GM13977 (cell line): ENCODE measurements at regions not wholly inside any gene's neighbourhood (a gene's known extent, or its start where the extent isn't known, plus 50 kb on each side); places are given as distances from the start of the nearest gene placed in this dataset.

ENCODE experiments used
- DNase-seq: peaks from one replicate; pipeline ENCODE4 v3.0.0; 2012; ENCODE audit warnings: low spot score
- CTCF ChIP-seq: IDR thresholded peaks from 2 replicates; pipeline ENCODE4 v1.5.1; 2012; ENCODE audit warnings: mild to moderate bottlenecking, control low read depth; ENCODE audit not compliant: insufficient read depth; ENCODE audit errors: extremely low read depth, missing control alignments
- in situ Hi-C: fragments of 300-500 bp; cut with MboI; formaldehyde crosslinking; loops from one replicate; pipeline ENCODE4 v1.12.0; 2022; ENCODE audit warnings: low sequenced_read_pairs, low pct_unique_long_range_greater_than_20kb, mixed read lengths, inconsistent platforms; ENCODE audit not compliant: unreplicated experiment

DNA sequence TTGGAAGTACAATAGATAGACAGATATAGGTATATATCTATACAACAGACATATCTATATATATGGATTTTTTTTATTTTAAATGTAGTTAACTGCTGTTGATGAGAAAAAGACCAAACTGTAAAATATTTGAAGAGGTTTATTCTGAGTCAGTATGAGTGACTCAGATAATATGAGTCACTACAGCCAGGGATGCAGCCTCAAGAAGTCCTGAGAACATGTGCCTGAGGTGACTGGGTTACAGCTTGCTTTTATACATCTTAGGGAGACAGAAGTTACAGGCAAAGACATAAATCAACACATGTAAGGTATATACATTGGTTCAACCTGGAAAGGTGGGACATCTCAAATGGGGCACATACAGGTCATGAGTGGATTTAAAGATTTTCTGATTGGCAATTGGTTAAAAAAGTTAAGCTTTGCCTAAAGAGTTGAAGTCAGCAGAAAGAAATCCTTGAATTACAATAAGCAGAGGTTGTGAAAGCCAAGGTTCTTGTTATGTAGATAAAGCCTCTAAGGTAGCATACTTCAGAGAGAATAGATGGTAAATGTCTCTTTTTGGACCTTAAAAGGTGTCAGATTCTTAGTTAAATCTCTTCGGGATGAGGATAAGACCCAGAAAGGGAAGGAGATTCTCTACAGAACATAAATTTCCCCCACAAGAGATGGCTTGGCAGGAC is 149.9 kb downstream of the RBM43 start:
- in situ Hi-C loops = no loop called here
- TF ChIP-seq CTCF = no peak
- DNase-seq = no peak

GRCh38 chr2:151106805-151107506 is 154.7 kb downstream of the RBM43 start:
- DNase-seq = no peak
- no peak for TF ChIP-seq CTCF
- in situ Hi-C loops = no loop called here

GRCh38 chr2:151103551-151103950 is 158.1 kb downstream of the RBM43 start:
- no peak for DNase-seq
- TF ChIP-seq CTCF = no peak
- in situ Hi-C loops = no loop called here

DNA sequence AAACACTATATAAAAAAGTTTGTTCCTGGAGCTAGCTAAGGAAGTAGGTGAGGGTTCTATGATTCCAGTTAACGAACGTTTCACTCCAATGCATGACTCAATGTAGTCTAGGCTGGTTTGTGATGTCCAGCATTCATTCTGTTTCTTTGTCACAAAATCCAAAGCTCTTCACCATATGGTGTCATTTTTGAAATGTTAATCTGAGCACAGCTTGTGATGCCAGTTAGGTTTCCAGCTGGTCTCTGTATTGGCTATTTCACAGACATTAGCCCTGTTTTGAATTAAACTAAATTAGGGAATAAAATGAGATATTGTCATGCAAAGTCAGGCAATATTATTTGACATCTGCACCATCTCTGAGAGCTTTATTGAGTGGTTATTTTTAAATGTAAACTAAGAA is 159.4 kb downstream of the RBM43 start:
- no peak for DNase-seq
- TF ChIP-seq CTCF = no peak
- in situ Hi-C loops = no loop called here

DNA sequence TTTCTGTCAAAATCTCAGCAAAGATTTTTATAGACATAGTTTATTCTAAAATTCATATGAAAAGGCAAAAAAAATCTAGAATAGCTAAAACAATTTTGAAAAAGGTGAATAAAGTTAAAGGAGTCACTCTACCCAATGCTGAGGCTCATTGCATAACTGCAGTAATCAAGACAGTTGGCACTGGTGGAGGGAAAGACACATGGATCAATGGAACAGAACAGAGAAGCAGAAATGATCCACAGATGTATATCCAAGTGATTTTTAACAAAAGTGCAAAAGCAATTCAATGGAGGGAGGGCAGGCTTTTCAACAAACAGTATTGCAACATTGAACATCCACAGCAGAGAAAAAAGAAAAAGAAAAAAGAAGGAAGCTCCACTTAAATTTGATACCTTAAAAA is 162.8 kb downstream of the RBM43 start:
- TF ChIP-seq CTCF = no peak
- DNase-seq = no peak
- in situ Hi-C loops = no loop called here

DNA sequence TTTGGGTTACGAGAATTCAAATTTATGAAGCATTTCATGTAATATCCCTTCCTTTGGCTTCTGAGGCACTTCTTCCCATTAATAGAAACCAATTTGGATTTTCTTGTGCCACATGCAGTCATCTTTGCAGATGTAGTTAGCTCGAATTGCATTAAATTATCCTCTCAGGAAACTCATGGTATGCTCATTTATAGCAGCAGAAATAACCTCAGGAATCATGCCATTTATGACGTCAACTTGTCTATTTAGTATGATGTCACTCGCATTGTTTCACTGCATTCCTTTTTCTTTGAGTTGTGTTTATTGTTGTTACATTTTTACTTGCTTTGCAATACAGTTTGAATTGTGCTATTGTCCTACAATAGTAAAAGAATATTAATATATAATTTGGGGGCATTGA is 163.8 kb downstream of the RBM43 start:
- in situ Hi-C loops = no loop called here
- no peak for DNase-seq
- TF ChIP-seq CTCF = no peak
